Thymus (tissue), 11 donors: ENCODE measurements at regions not wholly inside any gene's neighbourhood (a gene's known extent, or its start where the extent isn't known, plus 50 kb on each side); places are given as distances from the start of the nearest gene placed in this dataset.

Experiments used
- DNase-seq, 9 donors: peaks; one replicate each; pipeline ENCODE4 v3.0.0-alpha.2; 2013; ENCODE audit warnings: low spot score in 9 of 9, low read depth in 6 of 9, missing footprints in 1 of 9
- H3K27ac ChIP-seq, 2 donors: one replicate each; pipeline ENCODE4 v1.5.1; 2013; ENCODE audit warnings: control low read depth in 1 of 2, low read depth in 1 of 2, low read length in 1 of 2, mild to moderate bottlenecking in 1 of 2, moderate library complexity in 1 of 2
- H3K27me3 ChIP-seq, 2 donors: one replicate each; pipeline ENCODE4 v1.5.1; 2013; ENCODE audit warnings: low read length in 1 of 2; ENCODE audit not compliant: control insufficient read depth in 2 of 2, insufficient read depth in 1 of 2
- H3K36me3 ChIP-seq, 2 donors: one replicate each; pipeline ENCODE4 v1.5.1; 2013; ENCODE audit warnings: low read length in 1 of 2, mild to moderate bottlenecking in 1 of 2, moderate library complexity in 1 of 2; ENCODE audit not compliant: control insufficient read depth in 2 of 2, insufficient read depth in 2 of 2
- H3K4me1 ChIP-seq, 2 donors: one replicate each; pipeline ENCODE4 v1.5.1; 2013; ENCODE audit warnings: low read length in 2 of 2; ENCODE audit not compliant: control insufficient read depth in 2 of 2, insufficient read depth in 2 of 2
- H3K4me3 ChIP-seq, 2 donors: one replicate each; pipeline ENCODE4 v1.5.1; 2013; ENCODE audit warnings: low read length in 2 of 2, control low read depth in 1 of 2, mild to moderate bottlenecking in 1 of 2
- H3K9me3 ChIP-seq, 2 donors: one replicate each; pipeline ENCODE4 v1.5.1; 2013; ENCODE audit warnings: low read length in 1 of 2, mild to moderate bottlenecking in 1 of 2; ENCODE audit not compliant: control insufficient read depth in 2 of 2, insufficient read depth in 1 of 2
- WGBS: extraction: QIAGEN DNeasy Blood & Tissue Kit; methylation state at CpG from one replicate; pipeline ENCODE4 v1.1.7; 2013; 5-methylcytosine and 5-hydroxymethylcytosine counted together
- donor health status: healthy.

- Histone ChIP-seq H3K36me3 (no peaks in the 10 kb centered on the region), H3K27me3 (no peaks in the 10 kb centered on the region), H3K27ac (peak overlapping the region in 1 of 2 donors; percentile 53), H3K4me3 (peak overlapping the region; percentile 51 to 65), H3K4me1 (no peaks in the 10 kb centered on the region), H3K9me3 (no peaks in the 10 kb centered on the region)
- peak; percentile 61 to 90 (median 82) for DNase-seq
- 35% methylated on average over 74 of the region's 74 CpGs for WGBS
Observed at GRCh38 chr5:8457187-8458037, 588.5 kb downstream of the MTRR start.

DNA sequence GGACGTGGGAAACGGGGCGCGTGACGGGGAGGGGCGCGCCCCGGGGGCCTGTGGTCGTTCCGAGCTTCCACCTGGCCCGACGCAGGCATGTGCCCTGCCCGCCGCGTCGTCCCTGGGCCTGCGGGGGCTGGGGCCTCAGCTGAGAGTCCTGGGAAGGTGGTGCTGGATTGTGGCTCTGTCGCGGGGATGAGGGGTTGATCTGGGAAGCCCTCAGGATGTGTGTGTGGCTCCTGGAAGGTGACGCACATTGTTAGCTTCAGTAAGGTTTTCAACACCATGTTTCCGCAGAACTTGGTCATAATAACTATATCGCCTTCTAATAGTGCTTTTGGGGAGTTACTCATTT, 589.1 kb downstream of the MTRR start:
- peak in 1 of 9 donors; percentile 5 for DNase-seq
- Histone ChIP-seq H3K9me3 (no peaks in the 10 kb centered on the region), H3K36me3 (no peaks in the 10 kb centered on the region), H3K4me3 (peak overlapping the region; percentile 51 to 65), H3K27me3 (no peaks in the 10 kb centered on the region), H3K27ac (no peak overlapping the region), H3K4me1 (no peaks in the 10 kb centered on the region)
- 25% methylated on average over 22 of the region's 22 CpGs for WGBS

- no peak for DNase-seq
- no peaks in the 10 kb centered on the region for H3K27me3 ChIP-seq
- H3K4me3 ChIP-seq = no peak overlapping the region
- H3K9me3 ChIP-seq = no peaks in the 10 kb centered on the region
- H3K27ac ChIP-seq = no peak overlapping the region
- no peaks in the 10 kb centered on the region for H3K36me3 ChIP-seq
- no peaks in the 10 kb centered on the region for H3K4me1 ChIP-seq
- 82% methylated on average over 3 of the region's 3 CpGs for WGBS
Observed at GRCh38 chr5:8461543-8461942, 592.6 kb downstream of the MTRR start.

GRCh38 chr5:8462565-8462964, 593.6 kb downstream of the MTRR start:
- Histone ChIP-seq H3K4me1 (no peaks in the 10 kb centered on the region), H3K27me3 (no peaks in the 10 kb centered on the region), H3K27ac (no peak overlapping the region), H3K9me3 (no peaks in the 10 kb centered on the region), H3K4me3 (no peak overlapping the region), H3K36me3 (no peaks in the 10 kb centered on the region)
- DNase-seq = no peak
- 88% methylated on average over 4 of the region's 4 CpGs for WGBS

- Histone ChIP-seq H3K27me3 (no peaks in the 10 kb centered on the region), H3K36me3 (no peaks in the 10 kb centered on the region), H3K4me1 (no peaks in the 10 kb centered on the region), H3K9me3 (peaks cover 0 to 7% of the 10 kb centered on the region in 2 donors), H3K27ac (no peak overlapping the region), H3K4me3 (no peak overlapping the region)
- 73% methylated on average over 4 of the region's 4 CpGs for WGBS
- no peak for DNase-seq
Observed at GRCh38 chr5:8470489-8470888, 601.5 kb downstream of the MTRR start.

GRCh38 chr5:8471581-8471980, 602.6 kb downstream of the MTRR start:
- H3K9me3 ChIP-seq = peaks cover 0 to 7% of the 10 kb centered on the region in 2 donors
- no peaks in the 10 kb centered on the region for H3K27me3 ChIP-seq
- H3K4me3 ChIP-seq = no peak overlapping the region
- no peak for DNase-seq
- 50% methylated on average over 4 of the region's 4 CpGs for WGBS
- H3K27ac ChIP-seq = no peak overlapping the region
- no peaks in the 10 kb centered on the region for H3K4me1 ChIP-seq
- no peaks in the 10 kb centered on the region for H3K36me3 ChIP-seq

- H3K4me3 ChIP-seq = no peak overlapping the region
- no peaks in the 10 kb centered on the region for H3K36me3 ChIP-seq
- H3K9me3 ChIP-seq = peaks cover 0 to 7% of the 10 kb centered on the region in 2 donors
- DNase-seq = no peak
- H3K4me1 ChIP-seq = no peaks in the 10 kb centered on the region
- H3K27ac ChIP-seq = no peak overlapping the region
- no peaks in the 10 kb centered on the region for H3K27me3 ChIP-seq
- WGBS = 96% methylated on average over 3 of the region's 3 CpGs
Observed at GRCh38 chr5:8473016-8473415, 604.1 kb downstream of the MTRR start.

DNA sequence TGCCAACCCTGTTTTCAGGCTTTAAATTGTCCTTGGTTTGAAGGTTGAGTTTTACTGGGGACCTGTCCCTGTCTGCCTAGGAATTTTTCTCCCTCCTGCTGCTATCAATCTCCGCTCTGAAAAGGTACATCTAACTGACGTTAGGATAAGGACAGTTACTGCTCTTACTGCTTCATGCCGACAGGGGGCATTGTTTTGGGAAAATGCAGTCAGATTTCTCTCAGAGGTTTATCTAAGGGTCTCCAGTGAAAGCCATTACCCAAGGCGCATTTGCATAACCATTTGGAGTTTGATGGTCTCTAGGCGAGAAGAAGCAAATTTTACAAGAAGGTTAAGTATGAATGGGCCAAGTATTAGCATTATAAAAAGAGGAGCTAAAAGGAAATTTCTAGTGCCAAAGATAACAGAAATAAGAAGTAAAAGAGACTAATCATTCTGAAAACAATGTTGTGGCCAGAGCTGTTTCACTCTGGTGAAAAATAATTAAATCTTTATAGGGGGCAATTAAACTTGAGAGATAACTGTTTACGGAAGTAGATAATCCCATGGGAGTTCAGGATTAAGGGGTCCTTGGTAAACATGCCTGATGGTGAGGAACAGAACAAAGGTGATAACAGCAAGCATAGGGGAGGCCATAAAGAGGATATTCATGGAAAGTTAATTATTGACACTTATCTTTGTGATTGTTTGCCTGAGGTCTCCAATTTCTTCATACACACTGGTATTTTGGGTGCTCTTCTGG, 605.0 kb downstream of the MTRR start:
- H3K36me3 ChIP-seq = no peaks in the 10 kb centered on the region
- H3K27ac ChIP-seq = no peak overlapping the region
- WGBS = 88% methylated on average over 6 of the region's 6 CpGs

GRCh38 chr5:8474569-8474930, 605.6 kb downstream of the MTRR start:
- Histone ChIP-seq H3K27me3 (no peaks in the 10 kb centered on the region), H3K9me3 (peaks cover 0 to 7% of the 10 kb centered on the region in 2 donors), H3K4me3 (no peak overlapping the region), H3K4me1 (no peaks in the 10 kb centered on the region), H3K27ac (no peak overlapping the region), H3K36me3 (no peaks in the 10 kb centered on the region)
- 100% methylated on average over 1 of the region's 1 CpG for WGBS
- no peak for DNase-seq

More for the DNA sequence above, 605.0 kb downstream of the MTRR start:
- no peak overlapping the region for H3K4me3 ChIP-seq
- no peaks in the 10 kb centered on the region for H3K4me1 ChIP-seq
- DNase-seq = no peak
- H3K9me3 ChIP-seq = peaks cover 0 to 7% of the 10 kb centered on the region in 2 donors
- H3K27me3 ChIP-seq = no peaks in the 10 kb centered on the region
